ENCODE measurements at regions not wholly inside any gene's neighbourhood (a gene's known extent, or its start where the extent isn't known, plus 50 kb on each side); places are given as distances from the start of the nearest gene placed in this dataset.

DNA sequence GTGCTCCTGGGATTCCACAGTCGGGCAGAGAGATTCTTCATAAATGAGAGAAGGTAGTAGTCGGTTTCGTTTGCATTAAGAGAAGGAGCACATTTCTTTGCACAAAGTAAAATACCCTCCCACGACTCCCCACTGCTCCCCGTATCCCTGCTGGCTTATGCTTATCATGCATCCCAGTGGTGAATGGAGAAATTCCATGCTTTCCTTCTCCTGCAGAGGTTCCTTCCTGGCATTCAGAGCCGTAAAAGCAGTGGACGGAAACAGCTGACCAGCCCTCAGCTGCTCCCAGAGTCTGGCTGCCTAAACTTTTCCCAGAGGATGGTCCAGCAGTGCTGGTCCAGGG, 93.1 kb downstream of the C9orf152 start:
- peaks cover 0 to 9% (median 5%) of the 10 kb centered on the region in 5 donors for H3K36me3 ChIP-seq (ENCODE audit: control insufficient read depth in 5 of 5, insufficient read depth in 5 of 5, low read length in 5 of 5)
- H3K9ac ChIP-seq (ENCODE audit: low read length in 5 of 5) = peak overlapping the region in 4 of 5 donors; percentile 30 to 71 (median 48)
- no peaks in the 10 kb centered on the region for H3K27me3 ChIP-seq (ENCODE audit: control insufficient read depth in 5 of 5, insufficient read depth in 4 of 5, low read length in 5 of 5)
- H3K4me3 ChIP-seq (ENCODE audit: low read depth in 1 of 5, low read length in 5 of 5) = peak overlapping the region in 2 of 5 donors; percentile 29 to 35
- peak overlapping the region; percentile 90 for H3K27ac ChIP-seq (ENCODE audit: low read depth, low read length)
- H3K4me1 ChIP-seq (ENCODE audit: control insufficient read depth in 5 of 5, insufficient read depth in 5 of 5, low read length in 5 of 5) = peaks cover 16 to 44% (median 26%) of the 10 kb centered on the region in 5 donors
- H3K9me3 ChIP-seq (ENCODE audit: control insufficient read depth in 5 of 5, low read length in 5 of 5) = no peaks in the 10 kb centered on the region

DNA sequence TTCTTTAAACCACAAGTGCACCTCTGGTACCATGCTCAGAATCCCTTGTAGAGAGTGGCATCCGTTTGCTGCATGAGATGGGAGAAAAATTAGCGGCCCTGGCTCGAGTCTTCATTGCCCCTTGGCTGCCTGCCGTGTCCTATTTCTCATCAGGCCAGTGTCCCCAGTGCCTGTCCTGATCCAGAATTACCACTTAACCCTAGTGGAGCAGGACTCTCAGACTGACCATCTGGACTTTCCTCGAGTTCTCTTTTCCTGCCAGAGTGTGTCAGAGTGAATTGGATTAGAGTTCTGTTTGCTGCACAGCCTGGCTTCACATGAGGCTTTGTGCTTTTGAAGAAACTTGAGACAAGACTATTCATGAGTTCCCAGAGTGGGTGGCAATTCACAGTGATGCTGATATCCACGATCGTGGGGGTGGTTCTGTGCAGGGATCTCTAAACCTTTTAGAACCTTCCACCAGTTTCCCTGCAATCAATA, 92.6 kb downstream of the C9orf152 start:
- H3K9ac ChIP-seq (ENCODE audit: low read length in 5 of 5) = peak overlapping the region; percentile 30 to 71 (median 51)
- peaks cover 16 to 45% (median 26%) of the 10 kb centered on the region in 5 donors for H3K4me1 ChIP-seq (ENCODE audit: control insufficient read depth in 5 of 5, insufficient read depth in 5 of 5, low read length in 5 of 5)
- H3K9me3 ChIP-seq (ENCODE audit: control insufficient read depth in 5 of 5, low read length in 5 of 5) = no peaks in the 10 kb centered on the region
- H3K36me3 ChIP-seq (ENCODE audit: control insufficient read depth in 5 of 5, insufficient read depth in 5 of 5, low read length in 5 of 5) = peaks cover 0 to 9% (median 5%) of the 10 kb centered on the region in 5 donors
- H3K4me3 ChIP-seq (ENCODE audit: low read depth in 1 of 5, low read length in 5 of 5) = peak overlapping the region in 2 of 5 donors; percentile 14 to 35
- no peaks in the 10 kb centered on the region for H3K27me3 ChIP-seq (ENCODE audit: control insufficient read depth in 5 of 5, insufficient read depth in 4 of 5, low read length in 5 of 5)
- peak overlapping the region; percentile 90 for H3K27ac ChIP-seq (ENCODE audit: low read depth, low read length)

DNA sequence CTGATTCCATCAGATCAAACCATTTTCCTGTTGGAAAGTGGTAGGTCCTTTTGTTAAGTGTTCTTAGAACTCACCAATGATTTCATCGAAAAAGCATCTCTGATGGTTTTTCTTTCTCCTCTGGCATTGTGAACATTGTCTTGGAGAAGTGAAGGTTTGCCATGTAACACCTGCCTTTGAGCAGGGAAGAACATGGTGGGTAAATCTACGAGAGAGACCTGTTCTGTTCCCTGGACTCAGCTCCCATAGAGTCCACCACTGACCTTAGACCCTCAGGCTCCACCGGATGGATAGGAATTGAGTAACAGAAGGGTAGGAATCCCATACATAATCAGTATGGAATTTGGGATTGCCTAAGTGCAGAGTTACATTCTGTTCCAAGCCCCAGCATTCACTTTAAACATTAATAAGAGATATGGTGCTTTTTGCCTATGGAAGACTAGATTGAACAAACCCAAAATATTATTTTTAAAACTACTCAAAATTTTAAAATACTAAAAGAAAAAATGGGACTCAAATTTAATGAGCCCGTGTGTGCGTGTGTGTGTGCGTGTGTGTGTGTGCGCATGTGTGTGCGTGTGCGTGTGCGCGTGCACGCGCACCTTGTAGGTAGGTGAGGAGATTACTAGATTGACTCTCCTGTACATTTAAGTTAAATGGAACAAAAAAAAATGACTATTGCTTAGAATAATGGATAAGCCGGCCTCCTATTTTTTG, 92.0 kb downstream of the C9orf152 start:
- no peaks in the 10 kb centered on the region for H3K27me3 ChIP-seq (ENCODE audit: control insufficient read depth in 5 of 5, insufficient read depth in 4 of 5, low read length in 5 of 5)
- peak overlapping the region in 1 of 5 donors; percentile 11 for H3K4me3 ChIP-seq (ENCODE audit: low read depth in 1 of 5, low read length in 5 of 5)
- peak overlapping the region; percentile 11 to 71 (median 51) for H3K9ac ChIP-seq (ENCODE audit: low read length in 5 of 5)
- H3K9me3 ChIP-seq (ENCODE audit: control insufficient read depth in 5 of 5, low read length in 5 of 5) = no peaks in the 10 kb centered on the region
- H3K4me1 ChIP-seq (ENCODE audit: control insufficient read depth in 5 of 5, insufficient read depth in 5 of 5, low read length in 5 of 5) = peaks cover 16 to 49% (median 26%) of the 10 kb centered on the region in 5 donors
- H3K36me3 ChIP-seq (ENCODE audit: control insufficient read depth in 5 of 5, insufficient read depth in 5 of 5, low read length in 5 of 5) = peaks cover 0 to 9% (median 5%) of the 10 kb centered on the region in 5 donors
- H3K27ac ChIP-seq (ENCODE audit: low read depth, low read length) = peak overlapping the region; percentile 90

DNA sequence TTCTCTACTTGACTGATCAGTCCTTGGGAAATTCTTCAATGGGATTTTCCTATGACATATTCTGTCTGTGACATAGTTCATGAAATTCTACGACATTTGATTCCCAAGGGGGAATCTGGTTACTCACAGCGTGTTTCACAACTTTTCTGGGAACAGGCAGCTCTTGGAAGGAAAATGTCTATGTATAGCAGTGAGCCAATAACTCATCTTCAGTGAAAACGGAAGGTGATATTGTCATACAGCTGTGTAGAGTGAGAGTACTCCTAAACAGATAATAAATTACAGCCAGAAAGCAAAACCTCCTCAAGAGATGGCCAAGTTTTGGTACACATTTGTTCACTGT, 91.4 kb downstream of the C9orf152 start:
- Histone ChIP-seq H3K4me3 (ENCODE audit: low read depth in 1 of 5, low read length in 5 of 5) (no peak overlapping the region), H3K9me3 (ENCODE audit: control insufficient read depth in 5 of 5, low read length in 5 of 5) (no peaks in the 10 kb centered on the region), H3K27ac (ENCODE audit: low read depth, low read length) (peak overlapping the region; percentile 90), H3K4me1 (ENCODE audit: control insufficient read depth in 5 of 5, insufficient read depth in 5 of 5, low read length in 5 of 5) (peaks cover 16 to 53% (median 26%) of the 10 kb centered on the region in 5 donors), H3K27me3 (ENCODE audit: control insufficient read depth in 5 of 5, insufficient read depth in 4 of 5, low read length in 5 of 5) (no peaks in the 10 kb centered on the region), H3K36me3 (ENCODE audit: control insufficient read depth in 5 of 5, insufficient read depth in 5 of 5, low read length in 5 of 5) (peaks cover 0 to 9% (median 5%) of the 10 kb centered on the region in 5 donors), H3K9ac (ENCODE audit: low read length in 5 of 5) (peak overlapping the region in 1 of 5 donors; percentile 8)

DNA sequence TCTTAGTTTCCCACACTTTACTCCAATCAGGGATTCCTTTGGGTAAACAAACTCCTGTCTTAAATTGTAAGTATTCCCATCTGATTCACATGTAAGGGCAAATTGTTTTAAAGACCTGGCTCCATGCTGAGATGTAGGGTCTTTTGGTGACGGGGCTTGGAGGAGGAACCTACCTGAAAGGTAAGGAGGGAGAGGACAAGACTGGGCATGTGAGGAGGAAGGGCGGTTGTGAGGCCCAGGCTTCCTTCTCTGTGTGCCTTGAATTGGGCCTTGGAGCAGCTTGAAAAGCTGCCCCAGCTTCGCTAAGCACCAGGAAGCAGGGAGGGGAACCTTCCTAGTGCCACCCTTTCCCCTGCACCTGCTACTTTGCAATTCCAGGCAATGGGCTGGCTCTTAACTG, 86.8 kb downstream of the C9orf152 start:
- Histone ChIP-seq H3K27me3 (ENCODE audit: control insufficient read depth in 5 of 5, insufficient read depth in 4 of 5, low read length in 5 of 5) (no peaks in the 10 kb centered on the region), H3K4me3 (ENCODE audit: low read depth in 1 of 5, low read length in 5 of 5) (no peak overlapping the region), H3K27ac (ENCODE audit: low read depth, low read length) (peak overlapping the region; percentile 42), H3K4me1 (ENCODE audit: control insufficient read depth in 5 of 5, insufficient read depth in 5 of 5, low read length in 5 of 5) (peaks cover 9 to 66% (median 34%) of the 10 kb centered on the region in 5 donors), H3K9ac (ENCODE audit: low read length in 5 of 5) (no peak overlapping the region), H3K36me3 (ENCODE audit: control insufficient read depth in 5 of 5, insufficient read depth in 5 of 5, low read length in 5 of 5) (no peaks in the 10 kb centered on the region), H3K9me3 (ENCODE audit: control insufficient read depth in 5 of 5, low read length in 5 of 5) (no peaks in the 10 kb centered on the region)

DNA sequence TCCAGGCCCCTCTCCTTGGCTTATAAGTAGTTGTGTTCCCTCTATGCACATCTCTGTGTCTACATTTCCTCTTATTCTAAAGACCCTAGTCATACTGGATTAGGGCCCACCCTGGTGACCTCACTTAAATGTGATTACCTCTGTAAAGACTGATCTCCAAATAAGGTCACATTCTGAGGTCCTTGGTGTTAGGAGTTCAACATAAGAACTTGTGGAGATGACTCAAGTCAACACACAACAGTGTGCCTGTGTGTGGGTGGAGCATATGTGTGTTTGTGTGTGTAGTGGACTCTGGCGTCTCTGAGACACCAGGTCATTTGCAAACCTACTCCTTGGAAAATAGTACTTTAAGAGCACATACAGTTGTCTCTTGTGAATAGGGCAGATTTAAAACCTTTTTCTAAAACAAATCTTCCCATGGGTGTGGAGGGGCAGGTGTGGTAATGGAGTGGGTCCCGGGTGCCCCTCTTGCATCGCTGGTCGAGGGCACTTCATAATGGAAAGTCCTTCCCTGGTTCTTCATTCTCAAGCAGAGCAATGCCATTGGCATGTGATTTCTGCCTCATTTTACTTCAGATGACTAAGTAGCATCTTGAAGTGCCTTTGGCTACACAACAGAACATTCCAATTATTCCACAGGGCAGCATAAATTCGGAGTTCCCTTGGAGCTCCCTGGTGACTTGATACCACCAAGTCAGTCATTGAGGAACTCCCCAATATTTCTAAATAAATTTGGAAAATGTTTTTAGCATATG, 84.4 kb downstream of the C9orf152 start:
- no peak overlapping the region for H3K4me3 ChIP-seq (ENCODE audit: low read depth in 1 of 5, low read length in 5 of 5)
- H3K27me3 ChIP-seq (ENCODE audit: control insufficient read depth in 5 of 5, insufficient read depth in 4 of 5, low read length in 5 of 5) = no peaks in the 10 kb centered on the region
- H3K4me1 ChIP-seq (ENCODE audit: control insufficient read depth in 5 of 5, insufficient read depth in 5 of 5, low read length in 5 of 5) = peaks cover 9 to 77% (median 48%) of the 10 kb centered on the region in 5 donors
- H3K27ac ChIP-seq (ENCODE audit: low read depth, low read length) = peak overlapping the region; percentile 86
- no peaks in the 10 kb centered on the region for H3K9me3 ChIP-seq (ENCODE audit: control insufficient read depth in 5 of 5, low read length in 5 of 5)
- no peaks in the 10 kb centered on the region for H3K36me3 ChIP-seq (ENCODE audit: control insufficient read depth in 5 of 5, insufficient read depth in 5 of 5, low read length in 5 of 5)
- H3K9ac ChIP-seq (ENCODE audit: low read length in 5 of 5) = no peak overlapping the region

DNA sequence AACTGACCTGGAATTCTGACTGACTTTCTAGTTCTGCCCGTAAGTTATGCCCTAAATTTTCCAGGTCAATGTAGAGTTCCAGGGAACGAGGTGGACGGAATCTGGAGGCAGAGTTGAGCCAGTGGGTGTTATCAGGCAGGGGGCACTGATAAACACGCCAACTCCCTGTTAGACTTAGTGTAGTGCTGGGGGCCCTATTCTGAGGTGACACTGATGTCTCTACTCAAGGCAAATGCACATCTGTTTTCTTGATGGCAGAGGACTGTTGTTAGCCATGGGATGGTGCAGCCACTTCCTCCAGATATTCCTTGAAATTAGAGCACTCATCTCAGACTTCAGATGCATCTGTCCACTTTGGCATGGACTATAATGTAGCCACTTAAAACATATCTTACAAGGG, 83.5 kb downstream of the C9orf152 start:
- no peaks in the 10 kb centered on the region for H3K9me3 ChIP-seq (ENCODE audit: control insufficient read depth in 5 of 5, low read length in 5 of 5)
- H3K4me3 ChIP-seq (ENCODE audit: low read depth in 1 of 5, low read length in 5 of 5) = no peak overlapping the region
- peak overlapping the region in 3 of 5 donors; percentile 22 to 58 (median 51) for H3K9ac ChIP-seq (ENCODE audit: low read length in 5 of 5)
- peak overlapping the region; percentile 86 for H3K27ac ChIP-seq (ENCODE audit: low read depth, low read length)
- no peaks in the 10 kb centered on the region for H3K36me3 ChIP-seq (ENCODE audit: control insufficient read depth in 5 of 5, insufficient read depth in 5 of 5, low read length in 5 of 5)
- no peaks in the 10 kb centered on the region for H3K27me3 ChIP-seq (ENCODE audit: control insufficient read depth in 5 of 5, insufficient read depth in 4 of 5, low read length in 5 of 5)
- peaks cover 14 to 86% (median 58%) of the 10 kb centered on the region in 5 donors for H3K4me1 ChIP-seq (ENCODE audit: control insufficient read depth in 5 of 5, insufficient read depth in 5 of 5, low read length in 5 of 5)

DNA sequence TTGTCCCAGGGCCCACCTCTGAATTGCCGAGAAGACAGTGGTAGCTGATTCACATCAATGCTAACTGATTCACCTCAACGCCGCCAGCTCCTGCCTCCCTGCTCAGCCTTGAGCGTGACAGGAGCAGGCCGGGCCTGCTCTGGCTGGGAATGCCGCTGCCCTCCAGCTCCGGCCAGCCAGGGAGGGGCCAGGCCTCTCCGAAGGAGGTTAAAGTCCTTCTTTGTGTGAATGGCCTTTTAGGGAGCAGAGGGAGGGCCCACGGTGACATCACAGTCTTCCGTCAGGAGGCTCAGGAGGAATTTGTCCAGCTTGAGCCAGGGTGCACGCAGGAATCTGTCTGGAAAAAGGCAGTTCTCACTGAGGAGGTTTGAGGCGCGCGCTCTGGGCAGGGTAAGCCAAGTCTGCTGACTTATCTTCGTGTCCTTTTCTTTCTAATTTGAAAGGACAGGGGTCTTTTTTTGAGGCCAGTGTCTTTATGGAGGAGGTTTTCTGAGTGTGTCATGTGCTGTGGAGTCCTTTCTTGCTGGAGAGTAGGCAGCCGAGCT, 82.7 kb downstream of the C9orf152 start:
- Histone ChIP-seq H3K36me3 (ENCODE audit: control insufficient read depth in 5 of 5, insufficient read depth in 5 of 5, low read length in 5 of 5) (no peaks in the 10 kb centered on the region), H3K9me3 (ENCODE audit: control insufficient read depth in 5 of 5, low read length in 5 of 5) (no peaks in the 10 kb centered on the region), H3K4me1 (ENCODE audit: control insufficient read depth in 5 of 5, insufficient read depth in 5 of 5, low read length in 5 of 5) (peaks cover 14 to 84% (median 60%) of the 10 kb centered on the region in 5 donors), H3K9ac (ENCODE audit: low read length in 5 of 5) (peak overlapping the region; percentile 2 to 58 (median 34)), H3K27me3 (ENCODE audit: control insufficient read depth in 5 of 5, insufficient read depth in 4 of 5, low read length in 5 of 5) (no peaks in the 10 kb centered on the region), H3K4me3 (ENCODE audit: low read depth in 1 of 5, low read length in 5 of 5) (peak overlapping the region; percentile 3 to 44 (median 27)), H3K27ac (ENCODE audit: low read depth, low read length) (peak overlapping the region; percentile 86)

DNA sequence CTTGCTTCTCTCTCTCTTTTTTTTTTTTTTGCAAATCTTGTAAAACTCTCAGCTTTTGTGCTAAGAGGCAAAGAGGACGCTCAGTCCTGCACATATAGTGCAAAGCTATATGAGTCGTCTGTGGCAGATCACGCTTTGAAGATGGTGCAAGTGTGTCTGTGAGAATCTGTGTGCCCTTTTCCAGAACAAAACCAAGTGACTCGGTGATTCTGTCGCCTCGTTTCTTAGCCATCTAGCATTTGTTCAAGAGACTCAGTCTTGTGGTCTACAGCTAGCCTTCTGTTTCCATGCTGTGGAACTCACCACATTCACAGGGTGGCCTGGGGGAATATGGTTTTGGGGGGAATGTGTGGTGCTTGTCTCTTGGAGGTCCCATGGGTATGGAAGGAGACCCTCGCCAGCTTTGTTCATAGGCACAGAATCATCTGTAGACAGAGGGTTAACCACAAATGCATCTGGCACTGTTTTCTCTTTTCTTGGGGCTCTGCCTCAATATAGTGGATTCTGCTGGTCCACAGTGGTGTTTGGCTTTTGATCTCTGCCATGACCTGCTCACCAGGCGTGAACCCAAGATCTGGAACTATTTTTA, 82.1 kb downstream of the C9orf152 start:
- no peaks in the 10 kb centered on the region for H3K9me3 ChIP-seq (ENCODE audit: control insufficient read depth in 5 of 5, low read length in 5 of 5)
- no peaks in the 10 kb centered on the region for H3K36me3 ChIP-seq (ENCODE audit: control insufficient read depth in 5 of 5, insufficient read depth in 5 of 5, low read length in 5 of 5)
- peak overlapping the region; percentile 5 to 58 (median 50) for H3K9ac ChIP-seq (ENCODE audit: low read length in 5 of 5)
- H3K4me3 ChIP-seq (ENCODE audit: low read depth in 1 of 5, low read length in 5 of 5) = peak overlapping the region; percentile 3 to 44 (median 27)
- peak overlapping the region; percentile 86 for H3K27ac ChIP-seq (ENCODE audit: low read depth, low read length)
- H3K4me1 ChIP-seq (ENCODE audit: control insufficient read depth in 5 of 5, insufficient read depth in 5 of 5, low read length in 5 of 5) = peaks cover 14 to 83% (median 60%) of the 10 kb centered on the region in 5 donors
- H3K27me3 ChIP-seq (ENCODE audit: control insufficient read depth in 5 of 5, insufficient read depth in 4 of 5, low read length in 5 of 5) = no peaks in the 10 kb centered on the region

Measured in subcutaneous abdominal adipose tissue (tissue), 5 donors.